AG09319 (cell line): ENCODE measurements at regions not wholly inside any gene's neighbourhood (a gene's known extent, or its start where the extent isn't known, plus 50 kb on each side); places are given as distances from the start of the nearest gene placed in this dataset.

Source experiments
- DNase-seq: peaks from one replicate; pipeline ENCODE4 v3.0.0-alpha.2; 2010; ENCODE audit warnings: low read depth; ENCODE audit errors: extremely low read depth
- TF ChIP-seq, protein P1 (sequence below): IDR thresholded peaks from 2 replicates; pipeline ENCODE4 v1.5.1; 2011; ENCODE audit warnings: low read depth, mild to moderate bottlenecking, inconsistent platforms, low read length, moderate library complexity

DNA sequence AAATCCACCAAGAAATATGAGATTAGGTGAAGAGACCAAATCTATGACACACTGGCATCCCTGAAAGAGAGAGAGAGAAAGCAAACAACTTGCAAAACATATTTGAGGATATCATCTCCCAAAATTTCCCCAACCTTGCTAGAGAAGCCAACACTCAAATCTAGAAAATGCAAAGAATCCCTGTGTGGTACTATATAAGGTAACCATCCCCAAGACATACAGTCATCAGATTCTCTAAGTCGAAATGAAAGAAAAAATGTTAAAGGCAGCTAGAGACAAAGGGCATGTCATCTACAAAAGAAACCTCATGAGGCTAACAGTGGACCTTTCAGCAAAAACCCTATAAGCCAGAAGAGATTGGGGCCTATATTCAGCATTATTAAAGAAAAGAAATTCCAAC is 622.1 kb upstream of the LMCD1 start:
- no peak for DNase-seq
- TF ChIP-seq, protein P1, sequence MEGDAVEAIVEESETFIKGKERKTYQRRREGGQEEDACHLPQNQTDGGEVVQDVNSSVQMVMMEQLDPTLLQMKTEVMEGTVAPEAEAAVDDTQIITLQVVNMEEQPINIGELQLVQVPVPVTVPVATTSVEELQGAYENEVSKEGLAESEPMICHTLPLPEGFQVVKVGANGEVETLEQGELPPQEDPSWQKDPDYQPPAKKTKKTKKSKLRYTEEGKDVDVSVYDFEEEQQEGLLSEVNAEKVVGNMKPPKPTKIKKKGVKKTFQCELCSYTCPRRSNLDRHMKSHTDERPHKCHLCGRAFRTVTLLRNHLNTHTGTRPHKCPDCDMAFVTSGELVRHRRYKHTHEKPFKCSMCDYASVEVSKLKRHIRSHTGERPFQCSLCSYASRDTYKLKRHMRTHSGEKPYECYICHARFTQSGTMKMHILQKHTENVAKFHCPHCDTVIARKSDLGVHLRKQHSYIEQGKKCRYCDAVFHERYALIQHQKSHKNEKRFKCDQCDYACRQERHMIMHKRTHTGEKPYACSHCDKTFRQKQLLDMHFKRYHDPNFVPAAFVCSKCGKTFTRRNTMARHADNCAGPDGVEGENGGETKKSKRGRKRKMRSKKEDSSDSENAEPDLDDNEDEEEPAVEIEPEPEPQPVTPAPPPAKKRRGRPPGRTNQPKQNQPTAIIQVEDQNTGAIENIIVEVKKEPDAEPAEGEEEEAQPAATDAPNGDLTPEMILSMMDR: no peak

DNA sequence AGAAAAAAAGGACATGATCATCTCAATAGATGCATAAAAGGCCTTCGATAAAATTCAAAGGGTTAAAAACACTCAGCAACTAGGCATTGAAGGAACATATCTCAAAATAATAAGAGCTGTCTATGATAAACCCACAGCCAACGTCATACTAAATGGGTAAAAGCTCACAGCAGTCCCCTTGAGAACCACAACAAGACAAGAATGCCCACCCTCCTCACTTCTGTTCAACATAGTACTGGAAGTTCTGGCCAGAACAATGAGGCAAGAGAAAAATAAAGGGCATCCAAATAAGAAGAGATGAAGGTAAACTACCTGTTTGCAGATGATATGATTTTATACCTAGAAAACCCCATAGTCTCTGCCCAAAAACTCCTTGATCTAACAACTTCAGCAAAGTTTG is 619.7 kb upstream of the LMCD1 start:
- DNase-seq: no peak
- TF ChIP-seq, protein P1: no peak

DNA sequence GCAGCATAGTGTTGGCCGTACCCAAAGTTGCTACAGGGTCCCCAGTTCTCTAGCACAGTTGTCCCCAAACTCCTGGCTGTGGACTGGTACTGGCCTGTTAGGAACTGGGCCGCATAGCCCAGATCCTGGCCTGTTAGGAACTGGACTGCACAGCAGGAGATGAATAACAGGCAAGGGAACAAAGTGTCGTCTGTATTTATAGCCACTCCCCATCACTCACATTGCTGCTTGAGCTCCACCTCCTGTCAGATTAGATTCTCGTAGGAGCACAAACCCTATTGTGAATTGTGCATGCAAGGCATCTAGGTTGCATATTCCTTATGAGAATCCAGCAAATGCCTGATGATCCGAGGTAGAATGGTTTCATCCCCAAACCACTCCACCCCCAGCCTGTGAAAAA is 604.0 kb upstream of the LMCD1 start:
- DNase-seq: no peak
- TF ChIP-seq, protein P1: no peak

DNA sequence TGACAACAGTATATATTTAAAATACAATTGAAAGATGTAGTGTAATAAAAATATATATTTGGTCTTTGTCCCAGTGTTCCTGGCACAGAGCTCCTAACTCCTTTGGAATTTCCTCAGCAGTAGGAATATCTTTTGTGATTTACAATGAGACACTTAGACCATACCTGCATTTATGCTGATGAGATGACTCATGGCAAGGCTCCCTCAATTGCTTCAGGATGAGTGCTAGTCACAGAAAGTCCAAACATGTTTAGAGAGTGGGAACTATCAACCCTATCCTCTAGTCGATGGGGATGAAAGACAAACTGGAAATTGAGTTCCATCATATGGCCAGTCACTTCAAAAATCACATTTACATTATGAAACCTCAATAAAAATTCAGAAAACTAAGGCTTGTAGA is 588.3 kb upstream of the LMCD1 start:
- DNase-seq: no peak
- TF ChIP-seq, protein P1: no peak

DNA sequence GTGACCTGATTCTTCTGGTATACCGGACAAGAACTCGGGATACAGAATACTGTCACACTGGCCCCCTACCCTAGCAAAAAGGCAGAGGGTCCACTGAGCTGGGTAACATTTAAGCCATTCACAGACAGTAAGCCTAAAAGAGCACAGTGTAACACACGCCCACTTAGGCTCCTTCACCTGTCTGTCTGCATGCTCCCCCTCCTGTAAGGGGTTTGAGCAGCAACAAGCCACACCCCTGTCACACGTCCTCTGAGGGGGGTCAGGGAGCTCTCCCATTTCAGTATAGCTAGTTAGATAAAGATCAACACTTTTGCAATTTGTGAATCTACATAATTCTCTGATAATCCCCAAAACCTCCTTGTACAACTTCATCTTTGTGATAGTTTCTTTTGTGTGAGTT is 586.3 kb upstream of the LMCD1 start:
- TF ChIP-seq, protein P1: no peak
- DNase-seq: no peak

DNA sequence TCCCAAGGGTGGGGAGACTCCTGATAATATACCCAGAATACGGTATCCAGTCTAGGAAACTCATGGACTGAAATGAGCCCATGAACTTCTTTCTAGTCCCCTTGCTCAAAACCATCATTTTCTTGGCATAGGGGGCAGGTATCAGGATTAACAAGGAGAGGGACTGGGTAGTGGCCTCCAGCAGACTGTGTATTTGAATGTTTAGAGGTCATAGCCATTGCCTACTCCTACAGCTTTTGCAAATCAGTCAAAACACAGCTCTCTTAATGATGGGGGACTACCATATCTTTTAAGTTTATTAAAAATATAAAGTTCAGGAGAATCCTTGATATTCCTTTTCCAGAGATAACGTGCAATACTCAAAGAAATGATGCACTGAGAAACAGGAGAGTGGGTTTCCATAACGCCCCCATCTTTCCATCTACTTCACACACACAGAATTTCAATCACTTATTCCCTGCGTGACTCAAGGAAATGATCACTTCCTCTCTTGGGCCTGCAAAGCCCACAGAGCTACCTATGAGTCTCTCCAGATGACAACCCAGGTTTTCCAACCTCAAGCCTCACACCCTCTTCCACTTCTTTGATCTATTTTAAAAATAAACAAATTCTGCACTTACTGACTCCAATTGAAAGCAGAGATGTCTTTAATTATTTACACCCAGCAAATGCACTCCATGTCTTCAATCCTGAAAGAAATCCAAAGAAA is 584.0 kb upstream of the LMCD1 start:
- TF ChIP-seq, protein P1: no peak
- no peak for DNase-seq

DNA sequence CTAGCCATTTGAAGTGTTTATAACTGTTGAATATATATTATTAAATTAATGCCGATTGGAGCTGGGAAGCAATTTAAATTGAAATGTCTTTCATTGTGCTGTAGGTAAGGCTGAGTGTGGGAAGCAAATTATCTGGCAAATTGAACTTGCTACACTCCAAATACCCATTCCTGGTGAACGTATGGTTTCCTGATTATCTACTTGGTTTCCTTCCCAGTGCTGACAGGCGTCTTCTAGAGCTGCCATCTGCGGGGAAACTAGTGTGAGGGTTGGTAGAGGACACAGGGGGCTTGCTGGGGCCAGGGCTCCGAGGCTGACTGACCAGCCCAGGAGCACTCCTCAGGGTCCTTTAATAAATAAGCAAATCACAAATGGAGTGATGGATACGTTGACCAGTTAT is 581.4 kb upstream of the LMCD1 start:
- DNase-seq: no peak
- TF ChIP-seq, protein P1: no peak
